AG09309 (cell line): ENCODE measurements at regions not wholly inside any gene's neighbourhood (a gene's known extent, or its start where the extent isn't known, plus 50 kb on each side); places are given as distances from the start of the nearest gene placed in this dataset.

Experiments used
- DNase-seq: peaks from one replicate; pipeline ENCODE4 v3.0.0-alpha.2; 2010; ENCODE audit warnings: low read depth
- H3K4me3 ChIP-seq: 2 replicates; pipeline ENCODE4 v1.5.1; 2011; ENCODE audit warnings: mild to moderate bottlenecking, low read depth, low read length, moderate library complexity; ENCODE audit not compliant: control insufficient read depth
- TF ChIP-seq, protein P1 (sequence below): IDR thresholded peaks from 2 replicates; pipeline ENCODE4 v1.5.1; 2011; ENCODE audit warnings: mild to moderate bottlenecking, low read depth, low read length, inconsistent platforms; ENCODE audit not compliant: insufficient read depth, control insufficient read depth; ENCODE audit errors: missing control alignments

DNA sequence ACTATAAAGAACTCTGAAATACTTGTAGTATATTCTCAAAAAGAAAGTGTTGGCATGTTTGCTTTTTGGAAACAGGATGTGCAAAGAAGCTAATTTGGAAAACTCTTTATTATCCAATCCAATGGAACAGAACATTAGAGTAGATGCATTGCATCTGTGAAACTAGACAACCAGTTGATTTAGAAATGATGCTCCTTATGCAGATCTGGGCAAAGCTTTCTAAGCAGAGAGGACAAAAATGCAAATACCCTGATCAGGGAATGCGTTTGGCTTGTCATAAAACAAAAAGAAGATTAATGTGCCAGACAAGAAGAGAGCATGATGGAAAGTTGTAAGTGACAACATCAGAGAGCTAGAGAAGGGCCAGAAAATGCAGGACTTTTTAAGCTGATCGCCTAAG is 142.3 kb downstream of the RCHY1 start:
- TF ChIP-seq, protein P1, sequence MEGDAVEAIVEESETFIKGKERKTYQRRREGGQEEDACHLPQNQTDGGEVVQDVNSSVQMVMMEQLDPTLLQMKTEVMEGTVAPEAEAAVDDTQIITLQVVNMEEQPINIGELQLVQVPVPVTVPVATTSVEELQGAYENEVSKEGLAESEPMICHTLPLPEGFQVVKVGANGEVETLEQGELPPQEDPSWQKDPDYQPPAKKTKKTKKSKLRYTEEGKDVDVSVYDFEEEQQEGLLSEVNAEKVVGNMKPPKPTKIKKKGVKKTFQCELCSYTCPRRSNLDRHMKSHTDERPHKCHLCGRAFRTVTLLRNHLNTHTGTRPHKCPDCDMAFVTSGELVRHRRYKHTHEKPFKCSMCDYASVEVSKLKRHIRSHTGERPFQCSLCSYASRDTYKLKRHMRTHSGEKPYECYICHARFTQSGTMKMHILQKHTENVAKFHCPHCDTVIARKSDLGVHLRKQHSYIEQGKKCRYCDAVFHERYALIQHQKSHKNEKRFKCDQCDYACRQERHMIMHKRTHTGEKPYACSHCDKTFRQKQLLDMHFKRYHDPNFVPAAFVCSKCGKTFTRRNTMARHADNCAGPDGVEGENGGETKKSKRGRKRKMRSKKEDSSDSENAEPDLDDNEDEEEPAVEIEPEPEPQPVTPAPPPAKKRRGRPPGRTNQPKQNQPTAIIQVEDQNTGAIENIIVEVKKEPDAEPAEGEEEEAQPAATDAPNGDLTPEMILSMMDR, result no peak
- H3K4me3 ChIP-seq, result no peak overlapping the region
- no peak for DNase-seq

DNA sequence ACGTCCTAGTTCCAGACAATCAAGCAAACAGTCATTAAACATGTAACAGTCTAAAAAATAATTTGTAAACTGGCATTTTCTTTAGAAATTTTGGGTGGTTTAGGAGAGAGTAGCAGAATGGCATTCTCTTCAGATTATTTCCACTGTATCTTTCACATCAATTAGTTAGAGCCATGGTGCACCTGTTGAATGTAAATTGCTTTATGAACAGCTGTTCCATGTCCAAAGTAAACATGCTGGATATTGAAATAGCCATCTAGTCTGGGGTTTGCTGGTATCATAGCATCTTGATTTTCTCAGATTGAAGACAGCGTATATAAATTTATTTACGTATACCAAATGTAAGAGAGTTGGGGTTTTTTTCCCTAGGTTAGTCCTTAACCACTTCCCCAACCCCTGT is 143.6 kb downstream of the RCHY1 start:
- H3K4me3 ChIP-seq, result no peak overlapping the region
- DNase-seq, result no peak
- TF ChIP-seq, protein P1, result no peak

DNA sequence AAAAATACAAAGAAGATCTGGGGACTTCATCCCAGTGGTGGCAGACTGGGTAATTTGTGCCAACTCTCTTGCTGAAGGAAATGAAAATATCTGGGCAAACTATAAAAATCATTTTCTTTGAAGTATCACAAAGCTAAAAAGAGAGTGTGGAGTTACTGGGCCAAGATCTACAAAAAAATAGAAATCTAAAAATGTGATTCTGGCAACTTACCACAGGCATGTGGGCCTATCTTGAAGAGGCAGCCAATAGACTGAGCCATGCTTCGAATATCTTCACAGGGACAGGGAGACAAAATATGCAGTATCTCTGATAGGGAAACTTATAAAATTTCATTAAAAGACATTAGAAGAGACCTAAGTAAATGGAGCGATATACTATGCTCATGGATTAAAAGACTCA is 168.8 kb downstream of the RCHY1 start:
- TF ChIP-seq, protein P1, result no peak
- no peak overlapping the region for H3K4me3 ChIP-seq
- no peak for DNase-seq

DNA sequence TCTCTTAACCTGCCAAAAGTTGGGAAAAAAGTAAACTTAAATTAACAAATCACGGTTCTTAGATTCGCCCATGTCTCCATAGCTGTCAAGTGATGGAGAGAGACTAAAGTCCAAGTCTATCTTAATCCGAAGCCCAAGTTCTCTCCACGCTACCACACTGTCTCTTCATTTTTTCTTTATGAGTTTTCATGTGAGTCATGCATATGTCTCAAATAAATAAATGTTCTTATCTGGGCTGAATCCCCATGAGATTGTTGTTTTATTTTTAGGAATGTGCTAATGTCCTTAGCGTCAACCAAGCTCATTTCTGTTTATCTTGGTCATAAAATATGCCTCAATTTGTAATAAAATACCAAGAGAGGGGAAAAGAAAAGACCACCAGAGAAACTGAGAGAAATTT is 169.3 kb downstream of the RCHY1 start:
- DNase-seq, result peak; percentile 2
- TF ChIP-seq, protein P1, result no peak

DNA sequence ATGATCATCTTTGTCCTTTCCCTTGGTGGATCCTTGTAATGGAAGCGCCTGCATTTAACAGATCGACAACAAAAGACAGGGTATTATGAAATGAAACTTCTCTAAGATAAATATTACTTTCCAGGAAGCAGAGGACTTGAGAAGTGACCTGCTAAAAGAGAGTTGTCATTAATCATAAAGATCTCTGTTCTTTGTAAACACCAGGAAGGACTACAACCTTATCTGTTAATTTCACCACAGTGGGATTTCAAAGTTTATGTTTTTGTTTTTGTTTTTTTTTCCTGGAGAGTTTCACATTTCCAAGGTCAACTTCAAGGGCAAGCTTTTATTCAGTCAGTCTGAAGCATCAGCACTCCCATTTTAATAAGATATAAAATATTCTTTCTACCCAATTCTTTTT is 170.9 kb downstream of the RCHY1 start:
- H3K4me3 ChIP-seq, result no peak overlapping the region
- DNase-seq, result no peak
- TF ChIP-seq, protein P1, result no peak

More for the DNA sequence above, 169.3 kb downstream of the RCHY1 start:
- H3K4me3 ChIP-seq, result no peak overlapping the region

DNA sequence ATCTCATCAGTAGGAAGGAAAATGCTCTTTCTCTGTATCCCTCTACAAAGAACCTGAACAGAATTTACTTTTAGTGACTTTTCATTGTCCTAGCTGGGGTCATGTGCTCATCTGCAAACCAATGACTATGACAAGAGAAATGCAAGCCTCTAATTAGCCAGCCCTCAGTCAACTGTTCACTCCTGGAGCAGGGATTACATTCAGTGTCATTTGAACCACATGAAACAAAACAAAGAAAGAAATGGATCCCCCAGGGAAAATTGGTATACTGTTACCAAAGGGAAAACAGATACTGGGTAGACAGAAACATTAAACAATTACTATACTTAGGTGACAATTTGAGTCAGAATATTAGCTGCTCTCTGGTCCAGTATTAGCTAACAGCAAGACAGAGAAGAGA is 173.6 kb downstream of the RCHY1 start:
- no peak for DNase-seq
- TF ChIP-seq, protein P1, result no peak
- no peak overlapping the region for H3K4me3 ChIP-seq

DNA sequence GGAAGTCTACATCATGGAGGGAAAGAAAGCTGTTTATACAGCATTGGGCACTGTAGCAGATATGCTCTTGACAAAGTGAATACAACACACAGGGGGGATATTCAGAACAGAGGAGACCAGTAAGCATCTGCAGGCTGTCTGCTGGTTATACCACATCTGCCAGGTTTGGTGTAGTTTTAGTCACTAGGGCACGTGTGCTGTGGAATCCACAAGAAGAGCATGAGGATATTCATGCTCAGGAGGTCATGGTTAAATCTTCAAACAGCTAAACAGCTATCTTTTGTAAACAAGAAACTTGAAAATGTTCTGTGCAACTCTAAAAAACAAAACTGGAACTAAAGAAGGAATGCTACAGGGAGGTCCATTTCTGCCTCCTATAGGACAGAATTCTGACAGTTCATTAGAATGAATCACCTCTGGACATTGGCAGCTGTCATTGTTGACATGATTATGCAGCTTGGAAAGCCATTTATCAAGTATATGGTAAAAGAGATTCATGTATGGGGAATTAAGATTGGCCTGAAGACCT is 175.8 kb downstream of the RCHY1 start:
- TF ChIP-seq, protein P1, result no peak
- H3K4me3 ChIP-seq, result no peak overlapping the region
- DNase-seq, result no peak
